ENCODE measurements at regions not wholly inside any gene's neighbourhood (a gene's known extent, or its start where the extent isn't known, plus 50 kb on each side); places are given as distances from the start of the nearest gene placed in this dataset.
"Not testable (repeated sequence)": the region's sequence is repeated elsewhere in the genome, so short reads cannot be mapped to it uniquely, and the experiment has no call there.

DNA sequence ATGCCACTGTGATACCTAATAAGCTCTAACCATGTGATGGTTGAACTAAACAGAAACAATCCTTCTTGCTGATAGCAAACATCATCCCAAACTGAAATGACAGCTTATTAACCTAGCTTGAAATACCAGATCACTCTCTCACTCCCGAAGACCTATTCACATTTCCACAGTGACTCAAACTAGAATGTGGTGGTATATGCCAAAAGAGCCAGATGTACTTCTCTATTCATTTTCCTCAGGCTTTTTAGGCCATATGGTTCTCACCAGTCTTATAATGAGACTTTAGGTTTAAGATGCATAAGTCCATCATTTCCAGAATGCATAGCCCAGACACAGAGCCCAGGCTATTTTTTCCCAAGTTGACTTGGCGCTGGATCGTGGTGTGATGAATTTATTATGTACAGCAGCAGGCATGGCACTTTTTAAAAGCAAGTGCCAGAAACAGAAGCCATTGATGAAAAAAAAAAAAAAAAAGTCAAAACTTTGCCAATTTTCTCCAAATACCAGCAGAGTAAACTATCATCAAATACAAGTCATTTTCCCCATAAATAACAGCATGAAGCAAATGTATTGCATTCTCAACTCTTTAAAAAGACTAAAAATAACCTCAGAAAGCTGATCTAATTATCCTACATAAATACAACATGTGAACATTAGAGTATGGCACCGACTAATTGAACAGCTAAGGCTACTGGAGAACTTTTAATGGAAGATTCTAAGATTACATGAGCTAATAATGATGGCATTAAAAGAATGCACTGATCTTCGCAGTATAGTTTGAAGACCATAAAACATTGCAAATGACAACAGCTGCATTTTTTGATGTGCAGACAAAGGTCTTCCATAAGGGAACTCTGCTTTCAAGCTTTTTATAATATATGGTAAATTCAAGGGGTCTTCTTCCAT lies 365.4 kb downstream of the LRRIQ3 start:
- TF ChIP-seq, protein P1, sequence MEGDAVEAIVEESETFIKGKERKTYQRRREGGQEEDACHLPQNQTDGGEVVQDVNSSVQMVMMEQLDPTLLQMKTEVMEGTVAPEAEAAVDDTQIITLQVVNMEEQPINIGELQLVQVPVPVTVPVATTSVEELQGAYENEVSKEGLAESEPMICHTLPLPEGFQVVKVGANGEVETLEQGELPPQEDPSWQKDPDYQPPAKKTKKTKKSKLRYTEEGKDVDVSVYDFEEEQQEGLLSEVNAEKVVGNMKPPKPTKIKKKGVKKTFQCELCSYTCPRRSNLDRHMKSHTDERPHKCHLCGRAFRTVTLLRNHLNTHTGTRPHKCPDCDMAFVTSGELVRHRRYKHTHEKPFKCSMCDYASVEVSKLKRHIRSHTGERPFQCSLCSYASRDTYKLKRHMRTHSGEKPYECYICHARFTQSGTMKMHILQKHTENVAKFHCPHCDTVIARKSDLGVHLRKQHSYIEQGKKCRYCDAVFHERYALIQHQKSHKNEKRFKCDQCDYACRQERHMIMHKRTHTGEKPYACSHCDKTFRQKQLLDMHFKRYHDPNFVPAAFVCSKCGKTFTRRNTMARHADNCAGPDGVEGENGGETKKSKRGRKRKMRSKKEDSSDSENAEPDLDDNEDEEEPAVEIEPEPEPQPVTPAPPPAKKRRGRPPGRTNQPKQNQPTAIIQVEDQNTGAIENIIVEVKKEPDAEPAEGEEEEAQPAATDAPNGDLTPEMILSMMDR (conservative IDR thresholded peaks at IDR 0.05): no peak
- H3K27ac ChIP-seq (ENCODE audit: low read depth, low read length): no peak overlapping the region
- no peaks in the 10 kb centered on the region for H3K36me3 Mint-ChIP-seq (ENCODE audit: low read depth)
- H3K27me3 ChIP-seq (ENCODE audit: control insufficient read depth, insufficient read depth, low read length, poor library complexity, severe bottlenecking): no peaks in the 10 kb centered on the region
- H3K27ac Mint-ChIP-seq: no peak overlapping the region
- DNase-seq: no peak
- H3K9me3 Mint-ChIP-seq: no peaks in the 10 kb centered on the region
- H3K27me3 Mint-ChIP-seq (ENCODE audit: insufficient read depth): no peaks in the 10 kb centered on the region
- H3K4me3 Mint-ChIP-seq: no peak overlapping the region
- no peaks in the 10 kb centered on the region for H3K4me1 Mint-ChIP-seq
- no peak overlapping the region for H3K4me3 ChIP-seq (ENCODE audit: low read length)
- no peak overlapping the region for H3K9ac ChIP-seq (ENCODE audit: extremely low read depth, low read length, poor library complexity, severe bottlenecking)
- 94 to 95% methylated on average over 3 to 5 of the region's 5 CpGs for WGBS, 2 experiments (ENCODE audit: insufficient coverage in 1 of 2, insufficient read length in 1 of 2)
- H3K9me3 ChIP-seq (ENCODE audit: control insufficient read depth, low read length): no peaks in the 10 kb centered on the region
- H3K36me3 ChIP-seq (ENCODE audit: control insufficient read depth, insufficient read depth, low read length): no peaks in the 10 kb centered on the region
- H3K4me1 ChIP-seq (ENCODE audit: control insufficient read depth, insufficient read depth, low read length): no peaks in the 10 kb centered on the region

DNA sequence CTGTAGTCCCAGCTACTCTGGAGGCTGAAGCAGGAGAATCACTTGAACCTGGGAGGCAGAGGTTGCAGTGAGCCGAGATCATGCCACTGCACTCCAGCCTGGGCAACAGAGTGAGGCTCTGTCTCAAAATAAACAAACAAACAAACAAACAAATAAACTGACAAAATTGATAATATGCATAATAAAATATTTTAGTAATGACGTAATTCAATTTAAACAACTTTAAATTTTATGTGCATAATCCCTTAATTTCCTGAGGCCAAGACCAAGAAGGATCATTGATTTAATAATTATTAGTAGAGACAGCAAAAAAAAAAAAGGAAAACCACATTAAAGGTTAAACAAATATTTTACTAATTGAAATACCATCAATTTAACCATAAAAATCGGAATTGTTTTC lies 370.7 kb downstream of the LRRIQ3 start:
- H3K4me3 ChIP-seq (ENCODE audit: low read length); H3K4me1 Mint-ChIP-seq; H3K9ac ChIP-seq (ENCODE audit: extremely low read depth, low read length, poor library complexity, severe bottlenecking); H3K9me3 Mint-ChIP-seq; H3K27me3 ChIP-seq (ENCODE audit: control insufficient read depth, insufficient read depth, low read length, poor library complexity, severe bottlenecking); H3K36me3 Mint-ChIP-seq (ENCODE audit: low read depth); H3K27ac Mint-ChIP-seq; H3K4me1 ChIP-seq (ENCODE audit: control insufficient read depth, insufficient read depth, low read length); H3K27me3 Mint-ChIP-seq (ENCODE audit: insufficient read depth); H3K9me3 ChIP-seq (ENCODE audit: control insufficient read depth, low read length); H3K4me3 Mint-ChIP-seq; H3K27ac ChIP-seq (ENCODE audit: low read depth, low read length); H3K36me3 ChIP-seq (ENCODE audit: control insufficient read depth, insufficient read depth, low read length); DNase-seq: not testable (repeated sequence)
- 88 to 98% methylated on average over 1 to 2 of the region's 3 CpGs for WGBS, 2 experiments (ENCODE audit: insufficient coverage in 1 of 2, insufficient read length in 1 of 2)

DNA sequence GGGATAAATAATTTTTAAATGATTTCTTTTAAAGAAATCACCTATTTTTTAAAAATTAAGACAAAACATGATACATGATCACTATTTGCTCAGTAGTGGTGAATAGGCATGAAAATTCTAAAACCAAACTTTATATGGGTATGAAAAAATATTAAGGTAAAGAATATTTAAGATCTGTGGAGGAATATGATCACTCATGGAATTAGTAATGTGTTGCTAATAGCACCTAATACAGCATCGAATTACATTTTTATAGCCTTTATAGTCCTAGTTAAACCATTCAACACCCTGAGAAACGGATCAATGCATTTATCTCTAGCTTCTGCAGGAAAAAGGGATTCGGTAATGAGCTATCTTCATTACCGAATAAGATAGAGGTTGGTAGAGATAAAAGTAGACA lies 373.9 kb downstream of the LRRIQ3 start:
- H3K36me3 ChIP-seq (ENCODE audit: control insufficient read depth, insufficient read depth, low read length): no peaks in the 10 kb centered on the region
- H3K4me1 Mint-ChIP-seq: no peaks in the 10 kb centered on the region
- no peak overlapping the region for H3K27ac ChIP-seq (ENCODE audit: low read depth, low read length)
- H3K27me3 ChIP-seq (ENCODE audit: control insufficient read depth, insufficient read depth, low read length, poor library complexity, severe bottlenecking): no peaks in the 10 kb centered on the region
- no peak overlapping the region for H3K27ac Mint-ChIP-seq
- H3K27me3 Mint-ChIP-seq (ENCODE audit: insufficient read depth): no peaks in the 10 kb centered on the region
- no peaks in the 10 kb centered on the region for H3K9me3 ChIP-seq (ENCODE audit: control insufficient read depth, low read length)
- H3K4me1 ChIP-seq (ENCODE audit: control insufficient read depth, insufficient read depth, low read length): no peaks in the 10 kb centered on the region
- TF ChIP-seq, protein P1 (conservative IDR thresholded peaks at IDR 0.05): no peak
- 88 to 100% methylated on average over 2 to 4 of the region's 4 CpGs for WGBS, 2 experiments (ENCODE audit: insufficient coverage in 1 of 2, insufficient read length in 1 of 2)
- no peaks in the 10 kb centered on the region for H3K9me3 Mint-ChIP-seq
- no peaks in the 10 kb centered on the region for H3K36me3 Mint-ChIP-seq (ENCODE audit: low read depth)
- no peak for DNase-seq
- no peak overlapping the region for H3K4me3 Mint-ChIP-seq
- no peak overlapping the region for H3K9ac ChIP-seq (ENCODE audit: extremely low read depth, low read length, poor library complexity, severe bottlenecking)
- no peak overlapping the region for H3K4me3 ChIP-seq (ENCODE audit: low read length)

Data from endodermal cell (in vitro differentiated cells).